Testis (tissue), 2 donors: ENCODE measurements at regions not wholly inside any gene's neighbourhood (a gene's known extent, or its start where the extent isn't known, plus 50 kb on each side); places are given as distances from the start of the nearest gene placed in this dataset.
"Not testable (repeated sequence)": the region's sequence is repeated elsewhere in the genome, so short reads cannot be mapped to it uniquely, and the experiment has no call there.

Source experiments
- DNase-seq: peaks from one replicate; pipeline ENCODE4 v3.0.0-alpha.2; 2019
- H3K27ac ChIP-seq, 2 donors: fragments of 200-600 bp; sonication (generic); one replicate each; pipeline ENCODE4 v1.5.1; 2019
- H3K27me3 ChIP-seq: fragments of 200-600 bp; sonication (generic); one replicate; pipeline ENCODE4 v1.5.1; 2019
- H3K36me3 ChIP-seq: fragments of 200-600 bp; sonication (generic); one replicate; pipeline ENCODE4 v1.5.1; 2017; ENCODE audit warnings: low read depth; ENCODE audit errors: missing control alignments
- H3K4me1 ChIP-seq: fragments of 200-600 bp; sonication (generic); one replicate; pipeline ENCODE4 v1.5.1; 2019
- H3K4me3 ChIP-seq, 2 donors: fragments of 200-600 bp; sonication (generic); one replicate each; pipeline ENCODE4 v1.5.1; 2017 to 2019
- H3K9me3 ChIP-seq: fragments of 200-600 bp; sonication (generic); one replicate; pipeline ENCODE4 v1.5.1; 2017
- CTCF ChIP-seq, 3 experiments: fragments of 450-650 bp in 2 of 3; fragments of 200-600 bp in 1 of 3; sonication (generic) in 1 of 3; IDR thresholded peaks; one replicate each; pipeline ENCODE4 v1.5.1; 2016 to 2019; ENCODE audit warnings: antibody characterized with exemption in 3 of 3, mild to moderate bottlenecking in 2 of 3, moderate library complexity in 1 of 3
- POLR2A ChIP-seq: fragments of 450-650 bp; IDR thresholded peaks from one replicate; pipeline ENCODE4 v1.6.1; 2017; ENCODE audit warnings: antibody characterized with exemption, mild to moderate bottlenecking, moderate library complexity
- WGBS, 2 donors: methylation state at CpG; one replicate each; pipeline ENCODE4 v1.1.5; 2018; 5-methylcytosine and 5-hydroxymethylcytosine counted together
- intact Hi-C: fragments of 100-400 bp; cut with DNase I; formaldehyde crosslinking; loops from one replicate; pipeline ENCODE4 v1.15.1; 2023; ENCODE audit warnings: low total_unique reads

- intact Hi-C loops, result no loop called here
- Histone ChIP-seq H3K27ac (no peak overlapping the region), H3K36me3 (no peaks in the 10 kb centered on the region), H3K27me3 (no peaks in the 10 kb centered on the region), H3K4me3 (no peak overlapping the region), H3K4me1 (no peaks in the 10 kb centered on the region), H3K9me3 (no peaks in the 10 kb centered on the region)
- no peak for DNase-seq
- TF ChIP-seq POLR2A (no peak), CTCF (IDR thresholded peaks at IDR 0.05) (no peak)
- WGBS, 2 donors, result 37 to 48% methylated on average over 1 of the region's 1 CpG
These were observed 558.7 kb upstream of the EYS start for GRCh38 chr6:66265737-66266136.

GRCh38 chr6:66264376-66264775 lies 557.4 kb upstream of the EYS start:
- TF ChIP-seq CTCF (IDR thresholded peaks at IDR 0.05) (no peak), POLR2A (no peak)
- no peak overlapping the region for H3K27ac ChIP-seq

GRCh38 chr6:66258731-66259487 lies 551.9 kb upstream of the EYS start:
- DNase-seq, H3K36me3 ChIP-seq, H3K4me3 ChIP-seq, H3K27me3 ChIP-seq, H3K4me1 ChIP-seq, H3K9me3 ChIP-seq, intact Hi-C loops, H3K27ac ChIP-seq: not testable (repeated sequence)
- WGBS, 2 donors, result 83 to 93% methylated on average over 6 of the region's 6 CpGs

More at GRCh38 chr6:66264376-66264775, 557.4 kb upstream of the EYS start:
- 71 to 86% methylated on average over 4 of the region's 4 CpGs for WGBS, 2 donors
- intact Hi-C loops, result no loop called here
- no peaks in the 10 kb centered on the region for H3K27me3 ChIP-seq
- no peaks in the 10 kb centered on the region for H3K36me3 ChIP-seq
- no peaks in the 10 kb centered on the region for H3K4me1 ChIP-seq
- no peaks in the 10 kb centered on the region for H3K9me3 ChIP-seq
- H3K4me3 ChIP-seq, result no peak overlapping the region
- no peak for DNase-seq

GRCh38 chr6:66245231-66245630 lies 538.2 kb upstream of the EYS start:
- DNase-seq, result no peak
- Histone ChIP-seq H3K27me3 (no peaks in the 10 kb centered on the region), H3K9me3 (no peaks in the 10 kb centered on the region), H3K36me3 (no peaks in the 10 kb centered on the region), H3K27ac (no peak overlapping the region), H3K4me1 (no peaks in the 10 kb centered on the region), H3K4me3 (no peak overlapping the region)
- 70 to 72% methylated on average over 1 of the region's 1 CpG for WGBS, 2 donors
- intact Hi-C loops, result no loop called here
- TF ChIP-seq POLR2A (no peak), CTCF (IDR thresholded peaks at IDR 0.05) (no peak)

- intact Hi-C loops, result no loop called here
- no peak overlapping the region for H3K4me3 ChIP-seq
- H3K27me3 ChIP-seq, result no peaks in the 10 kb centered on the region
- 70 to 74% methylated on average over 2 of the region's 2 CpGs for WGBS, 2 donors
- TF ChIP-seq POLR2A (no peak), CTCF (IDR thresholded peaks at IDR 0.05) (no peak)
- H3K9me3 ChIP-seq, result no peaks in the 10 kb centered on the region
- DNase-seq, result no peak
- no peaks in the 10 kb centered on the region for H3K4me1 ChIP-seq
- H3K36me3 ChIP-seq, result no peaks in the 10 kb centered on the region
- no peak overlapping the region for H3K27ac ChIP-seq
These were observed 531.8 kb upstream of the EYS start for GRCh38 chr6:66238851-66239250.
